SH-SY5Y (cell line): ENCODE measurements at regions not wholly inside any gene's neighbourhood (a gene's known extent, or its start where the extent isn't known, plus 50 kb on each side); places are given as distances from the start of the nearest gene placed in this dataset.

Experiments
- GATA2 ChIP-seq: IDR thresholded peaks from 2 replicates; pipeline ENCODE4 v1.6.1; 2011; ENCODE audit warnings: mild to moderate bottlenecking, low read depth, low read length
- GATA3 ChIP-seq: IDR thresholded peaks from 2 replicates; pipeline ENCODE4 v1.6.1; 2011; ENCODE audit warnings: low read depth, mild to moderate bottlenecking, low read length, moderate library complexity

DNA sequence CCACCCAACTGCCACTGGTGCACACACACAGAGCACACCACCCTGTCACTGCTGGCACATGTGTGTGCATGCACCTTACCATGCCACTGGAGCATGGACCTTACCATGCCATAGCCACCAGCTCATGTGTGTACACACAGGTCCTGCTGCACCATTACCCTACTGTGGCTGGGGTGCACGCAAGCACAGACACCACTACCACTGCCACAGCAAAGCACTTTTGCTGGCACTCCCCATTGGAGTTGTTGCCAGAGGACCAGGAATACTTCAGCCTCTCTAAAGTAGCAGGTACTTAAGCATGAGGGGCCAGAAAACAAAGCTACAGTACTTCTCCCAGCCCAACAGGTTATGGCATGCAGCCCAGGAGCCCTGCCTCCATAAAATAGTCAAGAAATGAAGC, 404.8 kb downstream of the MBD2 start:
- TF ChIP-seq GATA2 (no peak), GATA3 (no peak)
